BJ (cell line): ENCODE measurements at regions not wholly inside any gene's neighbourhood (a gene's known extent, or its start where the extent isn't known, plus 50 kb on each side); places are given as distances from the start of the nearest gene placed in this dataset.
"Not testable (repeated sequence)": the region's sequence is repeated elsewhere in the genome, so short reads cannot be mapped to it uniquely, and the experiment has no call there.

Experiments used
- CTCF ChIA-PET: fragments of 350-600 bp; formaldehyde crosslinking; extraction: SDS; loops from one replicate; lab custom pipeline; 2021; ENCODE audit warnings: antibody characterized with exemption, inconsistent platforms; lab: Yijun Ruan, JAX
- POLR2A ChIA-PET: fragments of 300-600 bp; sonication (Branson Sonifier 250); formaldehyde crosslinking; extraction: SDS; loops from one replicate; lab custom pipeline; 2021; ENCODE audit warnings: antibody characterized with exemption; lab: Charles Lee
- DNase-seq: peaks from one replicate; pipeline ENCODE4 v3.0.0-alpha.2; 2011; ENCODE audit warnings: low read depth
- H3K27me3 ChIP-seq: 2 replicates; pipeline ENCODE4 v1.6.0; 2011; ENCODE audit warnings: low read length; ENCODE audit not compliant: control insufficient read depth, insufficient read depth
- H3K36me3 ChIP-seq: 2 replicates; pipeline ENCODE4 v1.5.1; 2011; ENCODE audit warnings: low read length; ENCODE audit not compliant: control insufficient read depth, insufficient read depth
- H3K4me3 ChIP-seq: 2 replicates; pipeline ENCODE4 v1.5.1; 2011; ENCODE audit warnings: low read depth, mild to moderate bottlenecking, control low read depth, low read length
- CTCF ChIP-seq: IDR thresholded peaks from 2 replicates; pipeline ENCODE4 v1.5.1; 2011; ENCODE audit warnings: low read depth, mild to moderate bottlenecking, control low read depth, inconsistent platforms, low read length, moderate library complexity; ENCODE audit not compliant: insufficient read depth

- ChIA-PET POLR2A (no interaction called here), CTCF (no interaction called here)
- no peak overlapping the region for H3K4me3 ChIP-seq
- H3K27me3 ChIP-seq: no peaks in the 10 kb centered on the region
- no peak for DNase-seq
- no peak for TF ChIP-seq CTCF
- H3K36me3 ChIP-seq: no peaks in the 10 kb centered on the region
Observed at GRCh38 chr6:86712039-86712438, 225.3 kb upstream of the HTR1E start.

DNA sequence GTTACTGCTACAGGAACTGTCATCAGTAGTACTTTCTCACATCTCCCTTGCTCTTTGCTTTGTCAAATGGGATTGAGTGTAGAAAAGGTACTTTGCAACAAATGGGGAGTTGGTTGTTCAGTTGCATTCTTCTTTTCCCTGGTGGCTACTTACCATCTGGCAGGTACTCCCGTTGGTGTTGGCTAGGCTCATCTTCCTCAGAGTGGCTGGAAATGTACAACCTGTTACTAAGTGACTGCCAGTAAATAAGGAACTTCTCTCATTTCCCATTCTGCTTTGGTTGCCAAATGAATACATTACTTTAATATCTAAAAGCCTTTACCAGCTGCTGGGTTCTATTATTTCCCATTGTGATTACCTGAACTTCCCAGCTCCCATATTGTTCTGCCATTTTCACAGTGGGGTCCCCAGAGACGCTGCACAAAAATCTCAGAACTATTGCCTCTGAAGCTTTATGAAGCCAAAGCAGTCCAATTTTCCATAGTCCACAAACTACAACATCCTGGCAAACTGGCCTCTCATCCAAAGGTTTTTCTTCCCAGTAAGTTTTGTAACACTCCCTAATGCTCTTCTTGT lies 229.7 kb upstream of the HTR1E start:
- no peak for TF ChIP-seq CTCF

DNA sequence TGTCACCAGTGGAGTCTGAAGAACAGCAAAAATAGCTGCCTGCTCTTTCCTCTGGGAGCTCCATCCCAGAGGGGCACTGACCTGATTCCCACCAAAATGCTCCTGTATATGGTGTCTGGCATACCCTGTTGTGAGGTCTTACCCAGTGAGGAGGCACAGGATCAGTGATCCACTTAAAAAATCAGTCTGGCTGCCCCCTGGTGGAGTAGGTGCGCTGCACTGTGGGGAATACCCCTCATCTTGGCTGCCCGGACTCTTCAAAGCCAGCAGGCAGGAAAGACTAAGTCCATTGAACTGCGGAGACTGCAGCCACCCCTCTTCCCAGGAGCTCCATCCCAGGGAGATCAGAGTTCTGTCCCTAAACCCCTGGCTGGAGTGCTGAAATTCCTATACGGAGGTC lies 230.9 kb upstream of the HTR1E start:
- DNase-seq: no peak
- ChIA-PET POLR2A (no interaction called here), CTCF (no interaction called here)
- Histone ChIP-seq H3K36me3 (no peaks in the 10 kb centered on the region), H3K4me3 (no peak overlapping the region), H3K27me3 (no peaks in the 10 kb centered on the region)
- no peak for TF ChIP-seq CTCF

More for the DNA sequence above, 229.7 kb upstream of the HTR1E start:
- ChIA-PET POLR2A (no interaction called here), CTCF (no interaction called here)
- Histone ChIP-seq H3K4me3 (no peak overlapping the region), H3K27me3 (no peaks in the 10 kb centered on the region), H3K36me3 (no peaks in the 10 kb centered on the region)
- no peak for DNase-seq

DNA sequence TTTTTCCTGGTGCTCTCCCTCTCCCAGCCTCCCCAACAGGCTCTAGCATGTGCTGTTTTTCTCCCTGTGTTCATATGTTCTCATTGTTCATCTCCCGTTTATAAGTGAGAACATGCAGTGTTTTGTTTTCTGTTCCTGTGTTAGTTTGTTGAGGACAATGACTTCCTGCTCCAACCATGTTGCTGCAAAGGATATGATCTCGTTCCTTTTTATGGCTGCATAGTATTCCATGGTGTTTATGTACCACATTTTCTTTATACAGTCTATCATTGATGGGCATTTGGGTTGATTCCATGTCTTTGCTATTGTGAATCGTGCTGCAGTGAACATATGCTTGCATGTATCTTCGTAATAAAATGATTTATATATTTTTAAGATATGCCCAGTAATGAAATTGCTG lies 236.1 kb upstream of the HTR1E start:
- H3K36me3 ChIP-seq, POLR2A ChIA-PET, H3K4me3 ChIP-seq, DNase-seq, CTCF ChIA-PET, H3K27me3 ChIP-seq: not testable (repeated sequence)

DNA sequence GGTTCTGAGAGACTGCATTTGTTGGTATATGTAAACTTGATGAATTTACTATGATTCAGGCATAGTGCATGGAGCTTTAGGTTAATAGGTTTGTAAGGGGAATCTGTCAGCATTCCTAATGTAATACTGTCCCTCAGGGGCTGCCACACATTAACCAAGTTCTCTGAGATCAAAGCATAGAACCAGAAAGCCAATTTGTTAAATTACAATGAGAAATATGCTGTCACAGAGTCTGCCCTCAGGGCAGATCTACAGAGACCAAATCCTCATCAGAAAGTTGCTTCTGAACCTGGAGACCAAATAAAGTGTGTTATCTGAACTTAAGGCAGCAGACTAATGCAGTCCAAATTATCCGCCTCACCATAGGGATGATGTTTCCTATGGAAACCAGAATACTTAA lies 250.8 kb upstream of the HTR1E start:
- H3K36me3 ChIP-seq: no peaks in the 10 kb centered on the region
- no peak for TF ChIP-seq CTCF
- H3K27me3 ChIP-seq: no peaks in the 10 kb centered on the region
- ChIA-PET CTCF (no interaction called here), POLR2A (no interaction called here)
- DNase-seq: no peak
- no peak overlapping the region for H3K4me3 ChIP-seq

- CTCF ChIA-PET: no interaction called here
- DNase-seq: no peak
- no peaks in the 10 kb centered on the region for H3K36me3 ChIP-seq
- no peak for TF ChIP-seq CTCF
- no peak overlapping the region for H3K4me3 ChIP-seq
- H3K27me3 ChIP-seq: no peaks in the 10 kb centered on the region
- POLR2A ChIA-PET: no interaction called here
Observed at GRCh38 chr6:86685230-86685797, 252.0 kb upstream of the HTR1E start.
